ENCODE measurements at regions not wholly inside any gene's neighbourhood (a gene's known extent, or its start where the extent isn't known, plus 50 kb on each side); places are given as distances from the start of the nearest gene placed in this dataset.

- in situ Hi-C loops (cut with HindIII; ENCODE audit: low pct_unique_long_range_greater_than_20kb, low sequenced_read_pairs) = no loop called here
- no peak for DNase-seq (ENCODE audit: low read depth, low spot score)
These were observed 313.2 kb downstream of the SATB2 start for GRCh38 chr2:199144546-199144945.

GRCh38 chr2:199144036-199144435 lies 313.7 kb downstream of the SATB2 start:
- in situ Hi-C loops (cut with HindIII; ENCODE audit: low pct_unique_long_range_greater_than_20kb, low sequenced_read_pairs) = no loop called here

GRCh38 chr2:199136681-199137080 lies 321.1 kb downstream of the SATB2 start:
- in situ Hi-C loops (cut with HindIII; ENCODE audit: low pct_unique_long_range_greater_than_20kb, low sequenced_read_pairs) = no loop called here
- DNase-seq (ENCODE audit: low read depth, low spot score) = no peak

More at GRCh38 chr2:199144036-199144435, 313.7 kb downstream of the SATB2 start:
- DNase-seq (ENCODE audit: low read depth, low spot score) = no peak

- in situ Hi-C loops (cut with HindIII; ENCODE audit: low pct_unique_long_range_greater_than_20kb, low sequenced_read_pairs) = no loop called here
- no peak for DNase-seq (ENCODE audit: low read depth, low spot score)
These were observed 321.5 kb downstream of the SATB2 start for GRCh38 chr2:199136242-199136641.

GRCh38 chr2:199131876-199132275 lies 325.9 kb downstream of the SATB2 start:
- in situ Hi-C loops (cut with HindIII; ENCODE audit: low pct_unique_long_range_greater_than_20kb, low sequenced_read_pairs) = no loop called here
- DNase-seq (ENCODE audit: low read depth, low spot score) = no peak

- in situ Hi-C loops (cut with HindIII; ENCODE audit: low pct_unique_long_range_greater_than_20kb, low sequenced_read_pairs) = no loop called here
- no peak for DNase-seq (ENCODE audit: low read depth, low spot score)
These were observed 326.5 kb downstream of the SATB2 start for GRCh38 chr2:199131136-199131655.

GRCh38 chr2:199130501-199130900 lies 327.2 kb downstream of the SATB2 start:
- DNase-seq (ENCODE audit: low read depth, low spot score) = no peak
- in situ Hi-C loops (cut with HindIII; ENCODE audit: low pct_unique_long_range_greater_than_20kb, low sequenced_read_pairs) = no loop called here

GRCh38 chr2:199128476-199129229 lies 329.1 kb downstream of the SATB2 start:
- DNase-seq (ENCODE audit: low read depth, low spot score) = no peak
- in situ Hi-C loops (cut with HindIII; ENCODE audit: low pct_unique_long_range_greater_than_20kb, low sequenced_read_pairs) = no loop called here

- in situ Hi-C loops (cut with HindIII; ENCODE audit: low pct_unique_long_range_greater_than_20kb, low sequenced_read_pairs) = no loop called here
These were observed 337.9 kb downstream of the SATB2 start for GRCh38 chr2:199119796-199120195.

GRCh38 chr2:199118673-199119112 lies 339.0 kb downstream of the SATB2 start:
- in situ Hi-C loops (cut with HindIII; ENCODE audit: low pct_unique_long_range_greater_than_20kb, low sequenced_read_pairs) = no loop called here
- DNase-seq (ENCODE audit: low read depth, low spot score) = no peak

More at GRCh38 chr2:199119796-199120195, 337.9 kb downstream of the SATB2 start:
- no peak for DNase-seq (ENCODE audit: low read depth, low spot score)

- no peak for DNase-seq (ENCODE audit: low read depth, low spot score)
- in situ Hi-C loops (cut with HindIII; ENCODE audit: low pct_unique_long_range_greater_than_20kb, low sequenced_read_pairs) = no loop called here
These were observed 342.6 kb downstream of the SATB2 start for GRCh38 chr2:199115169-199115568.

- no peak for DNase-seq (ENCODE audit: low read depth, low spot score)
- in situ Hi-C loops (cut with HindIII; ENCODE audit: low pct_unique_long_range_greater_than_20kb, low sequenced_read_pairs) = no loop called here
These were observed 344.6 kb downstream of the SATB2 start for GRCh38 chr2:199113111-199113510.

GRCh38 chr2:199111458-199111857 lies 346.3 kb downstream of the SATB2 start:
- in situ Hi-C loops (cut with HindIII; ENCODE audit: low pct_unique_long_range_greater_than_20kb, low sequenced_read_pairs) = no loop called here
- DNase-seq (ENCODE audit: low read depth, low spot score) = no peak

GRCh38 chr2:199108056-199108455 lies 349.7 kb downstream of the SATB2 start:
- DNase-seq (ENCODE audit: low read depth, low spot score) = no peak
- in situ Hi-C loops (cut with HindIII; ENCODE audit: low pct_unique_long_range_greater_than_20kb, low sequenced_read_pairs) = no loop called here

- in situ Hi-C loops (cut with HindIII; ENCODE audit: low pct_unique_long_range_greater_than_20kb, low sequenced_read_pairs) = no loop called here
- DNase-seq (ENCODE audit: low read depth, low spot score) = no peak
These were observed 351.9 kb downstream of the SATB2 start for GRCh38 chr2:199105826-199106225.

- no peak for DNase-seq (ENCODE audit: low read depth, low spot score)
- in situ Hi-C loops (cut with HindIII; ENCODE audit: low pct_unique_long_range_greater_than_20kb, low sequenced_read_pairs) = no loop called here
These were observed 356.3 kb downstream of the SATB2 start for GRCh38 chr2:199101487-199101886.

- DNase-seq (ENCODE audit: low read depth, low spot score) = no peak
These were observed 357.2 kb downstream of the SATB2 start for GRCh38 chr2:199100326-199101110.

GRCh38 chr2:199092419-199092818 lies 365.3 kb downstream of the SATB2 start:
- in situ Hi-C loops (cut with HindIII; ENCODE audit: low pct_unique_long_range_greater_than_20kb, low sequenced_read_pairs) = no loop called here

More at GRCh38 chr2:199100326-199101110, 357.2 kb downstream of the SATB2 start:
- in situ Hi-C loops (cut with HindIII; ENCODE audit: low pct_unique_long_range_greater_than_20kb, low sequenced_read_pairs) = no loop called here

More at GRCh38 chr2:199092419-199092818, 365.3 kb downstream of the SATB2 start:
- no peak for DNase-seq (ENCODE audit: low read depth, low spot score)

Measured in SK-MEL-5 (cell line).